Keratinocyte (primary cell): ENCODE measurements at regions not wholly inside any gene's neighbourhood (a gene's known extent, or its start where the extent isn't known, plus 50 kb on each side); places are given as distances from the start of the nearest gene placed in this dataset.

Experiments
- EZH2 ChIP-seq: IDR thresholded peaks from one replicate; pipeline ENCODE4 v1.6.1; 2012; ENCODE audit warnings: inconsistent platforms, mild to moderate bottlenecking, low read length, moderate library complexity
- TF ChIP-seq, protein P1 (sequence below), 3 experiments: IDR thresholded peaks in 1 of 3; conservative IDR thresholded peaks in 1 of 3; optimal IDR thresholded peaks in 1 of 3; 2 replicates in 2 of 3; 3 replicates in 1 of 3; pipeline versions ENCODE3 to v1.5.1; 2011; ENCODE audit warnings: low read length in 3 of 3, mild to moderate bottlenecking in 3 of 3, moderate library complexity in 2 of 3, control low read depth in 1 of 3, inconsistent platforms in 1 of 3; ENCODE audit not compliant: insufficient read depth in 2 of 3; ENCODE audit errors: extremely low read depth in 1 of 3

DNA sequence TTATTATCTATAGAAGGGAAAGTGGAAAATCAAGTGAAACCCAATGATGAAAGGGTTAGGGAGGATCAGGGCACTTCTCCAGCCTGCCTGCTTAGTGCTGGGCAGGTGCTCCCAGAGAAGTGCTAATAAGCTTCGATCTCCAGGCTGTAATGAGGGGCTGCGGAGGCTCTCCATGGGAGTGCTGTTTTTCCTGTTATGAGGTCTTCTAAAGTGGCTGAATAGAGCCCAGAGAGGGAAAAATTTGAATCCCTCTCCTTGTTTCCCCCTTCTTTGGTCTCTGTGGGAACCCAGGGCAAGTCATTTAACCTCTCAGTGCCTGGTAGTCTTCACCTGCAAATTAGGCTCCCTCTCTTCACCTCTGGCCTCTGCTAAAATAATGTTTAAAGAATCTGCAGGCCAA is 351.7 kb upstream of the DCC start:
- TF ChIP-seq, protein P1, sequence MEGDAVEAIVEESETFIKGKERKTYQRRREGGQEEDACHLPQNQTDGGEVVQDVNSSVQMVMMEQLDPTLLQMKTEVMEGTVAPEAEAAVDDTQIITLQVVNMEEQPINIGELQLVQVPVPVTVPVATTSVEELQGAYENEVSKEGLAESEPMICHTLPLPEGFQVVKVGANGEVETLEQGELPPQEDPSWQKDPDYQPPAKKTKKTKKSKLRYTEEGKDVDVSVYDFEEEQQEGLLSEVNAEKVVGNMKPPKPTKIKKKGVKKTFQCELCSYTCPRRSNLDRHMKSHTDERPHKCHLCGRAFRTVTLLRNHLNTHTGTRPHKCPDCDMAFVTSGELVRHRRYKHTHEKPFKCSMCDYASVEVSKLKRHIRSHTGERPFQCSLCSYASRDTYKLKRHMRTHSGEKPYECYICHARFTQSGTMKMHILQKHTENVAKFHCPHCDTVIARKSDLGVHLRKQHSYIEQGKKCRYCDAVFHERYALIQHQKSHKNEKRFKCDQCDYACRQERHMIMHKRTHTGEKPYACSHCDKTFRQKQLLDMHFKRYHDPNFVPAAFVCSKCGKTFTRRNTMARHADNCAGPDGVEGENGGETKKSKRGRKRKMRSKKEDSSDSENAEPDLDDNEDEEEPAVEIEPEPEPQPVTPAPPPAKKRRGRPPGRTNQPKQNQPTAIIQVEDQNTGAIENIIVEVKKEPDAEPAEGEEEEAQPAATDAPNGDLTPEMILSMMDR (optimal IDR thresholded peaks at IDR 0.05 in 1 of 3, IDR thresholded peaks at IDR 0.05 in 1 of 3, conservative IDR thresholded peaks at IDR 0.05 in 1 of 3; ENCODE audit: extremely low read depth in 1 of 3, insufficient read depth in 2 of 3, low read length in 3 of 3): no peak
- no peak for TF ChIP-seq EZH2
